Stimulated activated CD8-positive, alpha-beta memory T cell treated with anti-CD3 and anti-CD28 coated beads, Interleukin-7, amount 100 ng/mL, for 24 hours (primary cell): ENCODE measurements at regions not wholly inside any gene's neighbourhood (a gene's known extent, or its start where the extent isn't known, plus 50 kb on each side); places are given as distances from the start of the nearest gene placed in this dataset.

Experiments
- DNase-seq: peaks from one replicate; pipeline ENCODE4 v3.0.0-alpha.2; 2020; ENCODE audit warnings: low read depth

DNA sequence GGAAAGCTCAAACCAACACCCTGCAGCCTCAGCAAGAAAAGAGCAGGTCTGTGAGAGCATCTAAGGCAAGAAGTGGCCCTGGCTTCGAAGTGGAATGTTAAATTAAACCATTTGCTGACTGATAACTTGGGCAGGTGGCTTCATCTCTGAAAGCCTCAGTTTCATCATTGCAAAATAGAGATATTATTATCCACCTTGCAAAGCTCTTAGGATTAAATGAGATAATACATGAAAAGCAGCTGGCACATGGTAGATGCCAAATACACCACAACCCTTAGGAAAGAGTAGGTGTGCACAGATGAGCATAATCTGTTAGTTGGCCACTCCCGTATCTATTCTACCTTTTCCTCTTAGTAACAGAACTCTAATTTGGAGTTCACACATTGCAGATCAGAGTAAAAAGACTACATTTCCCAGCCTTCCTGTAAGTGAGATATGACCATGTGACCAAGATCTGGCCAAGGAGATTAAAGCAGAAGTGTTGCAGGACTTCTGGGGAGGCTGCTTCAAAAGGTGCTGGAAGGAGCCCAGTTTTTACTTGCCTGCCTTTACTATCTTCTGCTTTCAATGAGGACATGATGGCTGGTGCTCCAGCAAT, 288.7 kb downstream of the SOX9 start:
- no peak for DNase-seq

- DNase-seq: no peak
Measured at GRCh38 chr17:72411124-72411563, 290.3 kb downstream of the SOX9 start.

DNA sequence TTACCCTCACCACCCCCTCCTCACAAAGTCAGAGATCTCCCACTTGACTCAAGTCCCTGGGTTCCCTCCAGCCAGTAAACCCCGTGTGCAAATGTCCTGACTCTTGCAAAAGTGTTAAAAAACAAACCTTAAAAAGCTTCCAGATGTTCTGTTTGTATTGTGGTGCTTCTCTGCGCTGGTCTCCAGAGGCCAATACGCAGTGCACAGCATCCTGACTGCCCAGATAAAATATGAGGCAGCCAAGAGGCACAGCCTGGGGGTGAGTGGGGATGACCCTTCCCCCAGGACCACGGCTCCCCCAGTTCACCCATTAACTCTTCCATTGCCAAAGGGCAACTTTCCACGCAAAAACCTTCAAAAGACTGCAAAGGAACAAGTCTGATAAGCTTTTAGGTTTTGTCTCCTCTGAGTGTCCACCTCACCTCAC, 291.8 kb downstream of the SOX9 start:
- DNase-seq: no peak

DNA sequence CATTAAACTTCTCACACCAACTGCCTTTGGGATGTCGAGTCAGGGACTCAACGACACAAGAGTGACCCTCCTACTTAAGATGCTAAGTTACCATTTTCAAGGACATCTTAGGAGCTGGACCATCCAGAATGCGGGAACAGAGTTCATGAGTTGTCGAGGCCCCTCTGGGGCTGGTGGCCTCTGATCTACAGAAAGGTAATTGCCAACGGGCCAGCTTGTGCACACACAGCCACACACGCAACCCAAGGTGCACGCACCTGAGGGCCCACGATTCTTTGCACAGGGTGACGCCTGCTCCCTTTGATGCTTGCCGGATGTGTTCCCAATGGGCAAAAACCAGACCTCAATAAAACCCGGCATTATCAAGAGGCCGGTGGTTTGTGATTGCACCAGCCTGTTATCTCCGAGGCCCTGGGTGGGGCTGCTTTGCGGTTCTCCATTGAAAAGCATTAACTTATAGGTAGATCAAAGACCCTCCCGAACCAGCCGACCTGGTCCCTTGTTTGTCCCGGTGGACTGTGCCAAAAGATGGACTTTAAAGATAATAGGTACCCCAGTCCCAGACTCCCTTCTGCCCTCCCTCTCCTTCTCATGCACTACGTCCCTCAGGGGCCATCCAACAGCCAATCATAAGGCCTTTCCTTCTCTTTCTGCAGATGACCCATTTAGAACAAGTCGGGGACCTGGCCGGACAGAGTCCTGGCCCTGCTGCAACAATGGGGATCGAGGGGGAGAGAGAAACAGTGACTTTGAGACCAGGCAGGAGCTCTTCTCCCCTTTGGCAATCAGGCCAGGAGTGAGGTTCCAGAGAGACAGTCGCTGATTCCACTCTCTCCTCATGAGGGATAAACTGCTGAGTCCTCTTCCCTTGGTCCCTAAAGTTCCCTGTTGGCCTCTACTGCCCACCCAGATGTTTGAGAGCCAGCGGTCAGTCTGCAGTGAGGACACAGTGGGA, 292.5 kb downstream of the SOX9 start:
- DNase-seq: no peak

DNA sequence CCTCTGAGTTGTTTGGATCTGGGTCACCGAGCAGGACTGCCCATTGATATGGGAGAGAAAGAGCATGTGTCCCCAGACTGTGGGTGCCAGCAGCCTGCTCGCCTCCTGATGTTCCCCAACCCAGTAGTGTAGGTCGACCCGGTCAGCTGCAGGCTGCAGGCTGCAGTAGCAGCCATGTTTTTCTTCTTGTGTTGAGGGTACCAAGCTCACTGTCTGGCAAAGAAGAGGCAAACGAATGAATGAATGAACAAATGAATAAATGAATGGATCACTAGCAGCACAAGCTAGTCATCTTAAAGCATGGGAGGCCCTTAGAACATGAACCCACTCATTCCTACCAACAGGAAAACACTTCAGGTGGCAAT, 293.2 kb downstream of the SOX9 start:
- DNase-seq: no peak

DNA sequence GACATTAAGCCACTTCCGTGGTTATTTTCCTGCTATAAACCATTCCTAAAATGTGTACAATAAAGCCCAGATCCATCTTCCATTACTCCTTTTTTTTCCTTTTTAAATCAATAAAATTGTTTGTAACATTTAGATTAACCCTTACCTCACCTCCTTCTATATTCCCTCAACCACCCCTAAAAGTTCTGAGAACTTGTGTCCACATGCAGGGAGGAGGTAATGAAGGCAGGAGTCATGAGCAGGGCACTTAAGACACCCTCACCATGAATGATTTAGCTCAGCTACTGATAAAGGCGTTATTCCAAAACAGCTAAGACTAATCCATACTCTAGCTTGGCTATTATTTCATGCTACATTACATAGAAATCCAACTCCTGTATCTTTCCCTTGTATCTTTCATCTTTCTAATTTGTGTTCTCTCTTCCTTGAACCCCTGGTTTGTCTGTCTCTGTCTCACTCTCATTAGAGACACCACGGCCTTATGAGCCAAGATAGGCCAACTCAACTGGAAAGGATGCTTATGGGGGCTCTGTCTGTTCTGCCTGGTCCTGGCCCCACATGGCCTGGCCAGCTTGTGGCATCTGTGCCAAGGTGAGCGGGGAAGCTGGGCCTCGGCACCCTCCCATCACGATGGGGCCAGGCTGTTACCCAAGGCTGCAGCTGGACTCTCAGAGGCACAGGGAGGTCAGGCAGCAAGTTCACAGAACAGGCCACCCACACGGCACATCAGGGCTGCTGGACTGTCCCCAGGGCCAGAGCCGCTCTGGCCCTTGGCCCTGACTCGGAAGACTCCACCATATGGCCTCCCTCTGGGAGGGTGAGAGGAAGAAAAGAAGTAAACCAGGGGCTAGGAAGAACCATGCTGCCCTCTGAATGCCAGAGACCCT, 294.4 kb downstream of the SOX9 start:
- no peak for DNase-seq

DNA sequence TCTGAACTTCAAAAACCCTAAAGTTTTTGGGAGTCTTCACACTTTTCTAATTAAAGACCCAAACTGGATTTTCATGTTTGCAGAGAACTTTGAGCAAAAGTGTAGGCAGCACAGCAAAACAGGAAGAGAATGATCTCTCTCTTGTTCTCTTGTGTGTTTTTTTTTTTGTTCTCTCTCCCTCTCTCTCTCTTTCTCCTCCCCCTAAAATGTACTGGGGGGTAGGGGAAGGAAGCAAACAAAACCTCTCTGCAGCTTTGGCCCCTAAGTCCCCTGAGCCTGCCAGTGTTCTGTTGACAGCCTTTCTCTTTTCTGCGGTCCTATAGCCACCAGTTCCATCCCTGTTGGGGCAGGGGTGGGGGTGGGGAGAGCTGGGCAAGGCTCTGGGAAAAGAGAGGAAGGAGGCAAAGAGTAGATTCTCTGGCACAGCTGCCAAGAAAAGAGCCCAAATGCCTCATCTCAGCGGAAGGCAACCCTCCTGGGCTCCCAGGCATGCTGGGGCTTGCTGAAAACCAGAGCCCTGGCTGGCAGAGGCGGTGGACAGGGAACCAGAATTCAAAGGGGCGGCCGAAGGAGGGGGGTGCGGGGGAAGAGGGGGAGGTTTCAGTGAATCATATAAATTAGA, 295.3 kb downstream of the SOX9 start:
- no peak for DNase-seq

- DNase-seq: no peak
Measured at GRCh38 chr17:72416905-72417304, 296.1 kb downstream of the SOX9 start.

DNA sequence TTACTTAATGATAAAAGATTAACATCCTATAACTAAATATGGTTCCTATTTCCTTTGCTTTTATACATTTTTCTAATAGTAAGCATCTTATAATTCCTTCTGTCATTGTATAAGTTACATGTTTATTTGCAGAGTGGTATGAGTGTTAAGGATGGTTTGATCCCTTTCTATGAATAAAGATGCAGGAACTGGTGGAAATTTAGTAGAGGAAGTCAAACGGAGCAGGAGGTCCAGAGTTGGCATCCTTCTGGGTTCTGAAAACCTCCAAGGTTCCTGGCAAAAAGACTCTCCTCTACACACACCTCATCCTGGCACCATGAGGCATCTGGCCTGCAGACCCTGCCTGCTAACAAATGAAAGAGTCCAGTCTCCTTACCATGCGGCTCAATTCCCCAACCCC, 296.8 kb downstream of the SOX9 start:
- no peak for DNase-seq

- no peak for DNase-seq
Measured at GRCh38 chr17:72419866-72420774, 299.3 kb downstream of the SOX9 start.

GRCh38 chr17:72420775-72421127, 299.9 kb downstream of the SOX9 start:
- DNase-seq: no peak

GRCh38 chr17:72421128-72422092, 300.6 kb downstream of the SOX9 start:
- no peak for DNase-seq

DNA sequence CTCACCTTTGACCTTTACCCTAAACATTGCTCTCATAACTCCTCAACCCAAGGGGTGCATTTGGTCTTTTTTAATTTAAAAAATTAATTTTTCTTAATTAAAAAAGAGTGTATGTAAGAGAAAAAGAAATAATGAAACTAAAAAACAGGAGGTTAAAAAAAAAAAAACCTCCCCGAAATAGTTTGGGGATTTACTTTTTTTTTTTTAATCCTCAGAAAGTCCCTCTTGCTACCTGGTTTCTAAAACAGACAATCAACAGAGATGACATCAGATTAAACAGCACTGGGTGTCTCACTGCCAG, 301.3 kb downstream of the SOX9 start:
- DNase-seq: no peak

- DNase-seq: no peak
Measured at GRCh38 chr17:72422505-72423285, 301.9 kb downstream of the SOX9 start.

GRCh38 chr17:72423286-72423589, 302.4 kb downstream of the SOX9 start:
- no peak for DNase-seq

GRCh38 chr17:72423718-72424117, 302.9 kb downstream of the SOX9 start:
- DNase-seq: no peak

DNA sequence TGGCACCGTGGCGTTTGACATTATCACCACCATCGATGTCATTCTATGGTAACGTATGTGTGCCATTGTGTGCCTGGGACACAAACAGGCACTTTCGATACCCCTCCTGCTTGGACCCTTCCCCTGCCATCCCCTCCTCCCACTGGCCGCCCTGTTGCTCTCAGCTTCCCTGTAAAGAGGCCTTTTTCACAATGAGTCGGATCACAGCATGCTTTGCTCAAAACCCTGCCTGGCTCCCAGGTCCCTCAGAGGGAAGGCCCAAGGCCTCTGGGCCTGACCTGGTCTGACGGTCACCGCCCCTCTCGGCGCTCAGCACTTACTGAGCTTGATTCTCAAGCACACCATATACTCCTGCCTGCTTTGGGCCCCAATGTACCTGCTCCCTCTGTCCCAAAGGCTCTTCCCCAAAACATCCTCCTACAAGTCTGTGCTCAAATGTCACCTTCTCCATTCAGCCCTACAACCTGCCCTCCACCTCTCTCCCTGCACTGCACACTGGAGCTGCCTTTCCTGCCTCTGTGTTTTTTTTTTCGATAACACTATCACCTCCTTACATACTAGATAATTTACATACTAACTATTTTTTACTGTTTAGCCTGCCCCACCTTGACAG, 303.8 kb downstream of the SOX9 start:
- no peak for DNase-seq

- DNase-seq: no peak
Measured at GRCh38 chr17:72425133-72425793, 304.4 kb downstream of the SOX9 start.

DNA sequence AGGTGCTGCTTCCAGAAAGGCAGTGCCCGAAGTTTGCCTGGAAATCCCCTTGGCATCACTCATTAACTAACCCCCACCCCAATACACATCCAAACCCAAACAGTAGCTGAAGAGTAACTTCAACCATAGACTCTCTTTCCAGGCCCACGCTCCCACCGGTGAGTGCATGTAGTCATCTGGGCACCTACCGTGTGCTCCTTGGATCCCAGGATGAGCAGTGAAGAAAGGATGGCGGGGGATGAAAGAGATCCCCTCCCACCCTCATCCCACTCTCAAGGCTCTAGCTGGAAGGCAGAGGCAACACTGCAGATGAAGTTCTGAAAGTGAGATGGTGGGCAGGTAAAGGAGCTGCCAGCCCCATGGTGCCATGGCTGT, 305.0 kb downstream of the SOX9 start:
- no peak for DNase-seq
